ENCODE measurements at regions not wholly inside any gene's neighbourhood (a gene's known extent, or its start where the extent isn't known, plus 50 kb on each side); places are given as distances from the start of the nearest gene placed in this dataset.

- no peak for TF ChIP-seq ZNF274 (IDR thresholded peaks at IDR 0.05; ENCODE audit: low read depth, low read length)
- no peak for TF ChIP-seq SUZ12 (IDR thresholded peaks at IDR 0.05; ENCODE audit: extremely low read depth, insufficient read depth, insufficient read length)
- TF ChIP-seq YY1 (IDR thresholded peaks at IDR 0.05; ENCODE audit: insufficient read depth, insufficient read length) = no peak
These were observed 55.5 kb upstream of the PRR23C start for GRCh38 chr3:139099968-139100817.
